Transverse colon (tissue), 4 donors: ENCODE measurements at regions not wholly inside any gene's neighbourhood (a gene's known extent, or its start where the extent isn't known, plus 50 kb on each side); places are given as distances from the start of the nearest gene placed in this dataset.

ENCODE experiments used
- CTCF ChIP-seq, 5 experiments: fragments of 200-600 bp in 3 of 5; fragments of 450-650 bp in 2 of 5; sonication (generic) in 3 of 5; IDR thresholded peaks; 1 replicate in 2 of 5; 2 replicates in 3 of 5; pipeline ENCODE4 v1.5.1; 2016 to 2017; ENCODE audit warnings: antibody characterized with exemption in 5 of 5, inconsistent platforms in 3 of 5, mild to moderate bottlenecking in 2 of 5, moderate library complexity in 1 of 5
- EP300 ChIP-seq: sonication (generic); formaldehyde crosslinking; IDR thresholded peaks from one replicate; pipeline ENCODE4 v1.6.1; 2017; ENCODE audit warnings: antibody characterized with exemption, low read depth
- POLR2A ChIP-seq: fragments of 450-650 bp; IDR thresholded peaks from one replicate; pipeline ENCODE4 v1.6.1; 2016; ENCODE audit warnings: antibody characterized with exemption, mild to moderate bottlenecking, moderate library complexity
- POLR2AphosphoS5 ChIP-seq, 3 donors: sonication (generic); formaldehyde crosslinking; IDR thresholded peaks; one replicate each; pipeline ENCODE4 v1.6.1; 2016; ENCODE audit warnings: antibody characterized with exemption in 3 of 3

- TF ChIP-seq POLR2A (no peak), CTCF (IDR thresholded peaks at IDR 0.05) (no peak), EP300 (no peak), POLR2AphosphoS5 (IDR thresholded peaks at IDR 0.05) (no peak)
Observed at GRCh38 chr1:38166461-38166860, 119.9 kb upstream of the POU3F1 start.
